SK-N-SH treated with all-trans-retinoic acid at 6 μM for 48 hours (cell line): ENCODE measurements at regions not wholly inside any gene's neighbourhood (a gene's known extent, or its start where the extent isn't known, plus 50 kb on each side); places are given as distances from the start of the nearest gene placed in this dataset.

Experiments used
- ATAC-seq: fragments of 200-7000 bp; cut with Tn5 transposase; 3 replicates; pipeline ENCODE4 v1.9.1; 2020; ENCODE audit warnings: mild to moderate bottlenecking, moderate library complexity
- ARNTL ChIP-seq: fragments of 450-650 bp; formaldehyde crosslinking; IDR thresholded peaks from 2 replicates; pipeline ENCODE4 v1.5.0; 2020; ENCODE audit warnings: low read depth, mild to moderate bottlenecking, moderate library complexity, borderline replicate concordance
- CREB5 ChIP-seq: fragments of 250-450 bp; sonication (Bioruptor Pico); IDR thresholded peaks from 2 replicates; pipeline ENCODE4 v1.5.1; 2020; ENCODE audit warnings: low read depth, mild to moderate bottlenecking, moderate library complexity
- CSRNP3 ChIP-seq: fragments of 250-450 bp; sonication (Bioruptor Pico); IDR thresholded peaks from 2 replicates; pipeline ENCODE4 v1.5.1; 2021; ENCODE audit warnings: mild to moderate bottlenecking, moderate library complexity
- ESRRG ChIP-seq: fragments of 250-450 bp; sonication (Bioruptor Pico); IDR thresholded peaks from 2 replicates; pipeline ENCODE4 v1.6.1; 2021; ENCODE audit warnings: mild to moderate bottlenecking
- ISL1 ChIP-seq: fragments of 250-450 bp; sonication (Bioruptor Pico); IDR thresholded peaks from 2 replicates; pipeline ENCODE4 v2.1.2; 2022; ENCODE audit warnings: mild to moderate bottlenecking, moderate library complexity
- OSR1 ChIP-seq: fragments of 250-450 bp; sonication (Bioruptor Pico); IDR thresholded peaks from 2 replicates; pipeline ENCODE4 v1.8.0; 2022; ENCODE audit warnings: moderate library complexity, mild to moderate bottlenecking, inconsistent platforms
- PATZ1 ChIP-seq: fragments of 250-450 bp; sonication (Bioruptor Pico); IDR thresholded peaks from 2 replicates; pipeline ENCODE4 v1.8.0; 2020; ENCODE audit warnings: mild to moderate bottlenecking, moderate library complexity, borderline replicate concordance
- POU6F1 ChIP-seq: fragments of 250-450 bp; sonication (Bioruptor Pico); IDR thresholded peaks from 2 replicates; pipeline ENCODE4 v1.8.0; 2021; ENCODE audit warnings: low read depth, mild to moderate bottlenecking, moderate library complexity, borderline replicate concordance
- PPARA ChIP-seq: fragments of 250-450 bp; sonication (Bioruptor Pico); IDR thresholded peaks from 2 replicates; pipeline ENCODE4 v1.5.0; 2020; ENCODE audit warnings: mild to moderate bottlenecking, borderline replicate concordance
- RARB ChIP-seq: fragments of 250-450 bp; sonication (Bioruptor Pico); IDR thresholded peaks from 2 replicates; pipeline ENCODE4 v1.8.0; 2021; ENCODE audit warnings: mild to moderate bottlenecking, moderate library complexity
- SNAI2 ChIP-seq: fragments of 250-450 bp; sonication (Bioruptor Pico); IDR thresholded peaks from 2 replicates; pipeline ENCODE4 v1.5.0; 2020; ENCODE audit warnings: mild to moderate bottlenecking, moderate library complexity
- TCF4 ChIP-seq: fragments of 250-450 bp; sonication (Bioruptor Pico); IDR thresholded peaks from 2 replicates; pipeline ENCODE4 v1.8.0; 2021; ENCODE audit warnings: mild to moderate bottlenecking, moderate library complexity, borderline replicate concordance
- TOX ChIP-seq: fragments of 250-450 bp; sonication (Bioruptor Pico); IDR thresholded peaks from 2 replicates; pipeline ENCODE4 v1.8.0; 2021; ENCODE audit warnings: mild to moderate bottlenecking, moderate library complexity, borderline replicate concordance
- TSHZ2 ChIP-seq: fragments of 250-450 bp; sonication (Bioruptor Pico); IDR thresholded peaks from 2 replicates; pipeline ENCODE4 v1.5.0; 2020; ENCODE audit warnings: mild to moderate bottlenecking, moderate library complexity
- ZC3H10 ChIP-seq: fragments of 250-450 bp; sonication (Bioruptor Pico); IDR thresholded peaks from 2 replicates; pipeline ENCODE4 v1.5.1; 2021; ENCODE audit warnings: mild to moderate bottlenecking, moderate library complexity
- ZFP3 ChIP-seq: fragments of 250-450 bp; sonication (Bioruptor Pico); IDR thresholded peaks from 2 replicates; pipeline ENCODE4 v1.5.0; 2020; ENCODE audit warnings: mild to moderate bottlenecking, moderate library complexity
- ZFP30 ChIP-seq: fragments of 450-650 bp; formaldehyde crosslinking; IDR thresholded peaks from 2 replicates; pipeline ENCODE4 v1.5.0; 2022; ENCODE audit warnings: mild to moderate bottlenecking, moderate library complexity
- ZNF565 ChIP-seq: fragments of 450-650 bp; formaldehyde crosslinking; conservative IDR thresholded peaks from 2 replicates; pipeline ENCODE4 v1.5.0; 2020; ENCODE audit warnings: low read depth, mild to moderate bottlenecking, moderate library complexity
- ZNF70 ChIP-seq: fragments of 450-650 bp; formaldehyde crosslinking; IDR thresholded peaks from 2 replicates; pipeline ENCODE4 v1.5.0; 2020; ENCODE audit warnings: mild to moderate bottlenecking, moderate library complexity
- ZNF8 ChIP-seq: fragments of 450-650 bp; formaldehyde crosslinking; IDR thresholded peaks from 2 replicates; pipeline ENCODE4 v1.5.0; 2020; ENCODE audit warnings: mild to moderate bottlenecking, moderate library complexity

GRCh38 chr18:60319129-60319528, 53.4 kb downstream of the MC4R start:
- TF ChIP-seq ZNF70 (CRISPR knock-in tag) (no peak), RARB (CRISPR knock-in tag) (no peak), TOX (no peak), CREB5 (CRISPR knock-in tag) (no peak), PPARA (CRISPR knock-in tag) (no peak), ISL1 (no peak)
- no peak for ATAC-seq

- no peak for TF ChIP-seq PATZ1 (CRISPR knock-in tag)
- TF ChIP-seq ZFP3 (CRISPR knock-in tag): no peak
- TF ChIP-seq RARB (CRISPR knock-in tag): no peak
- no peak for TF ChIP-seq ZNF565
- no peak for TF ChIP-seq POU6F1 (CRISPR knock-in tag)
- no peak for TF ChIP-seq ISL1
- ATAC-seq: no peak
Measured at GRCh38 chr18:60311676-60312360, 60.8 kb downstream of the MC4R start.

- ATAC-seq: no peak
- TF ChIP-seq ZFP30 (CRISPR knock-in tag): no peak
- TF ChIP-seq PATZ1 (CRISPR knock-in tag): no peak
- no peak for TF ChIP-seq ISL1
- no peak for TF ChIP-seq ZC3H10 (CRISPR knock-in tag)
- no peak for TF ChIP-seq ARNTL
- no peak for TF ChIP-seq RARB (CRISPR knock-in tag)
- no peak for TF ChIP-seq SNAI2 (CRISPR knock-in tag)
- TF ChIP-seq TOX: no peak
- no peak for TF ChIP-seq OSR1 (CRISPR knock-in tag)
- no peak for TF ChIP-seq ZFP3 (CRISPR knock-in tag)
- TF ChIP-seq CSRNP3 (CRISPR knock-in tag): no peak
- no peak for TF ChIP-seq POU6F1 (CRISPR knock-in tag)
- no peak for TF ChIP-seq ZNF70 (CRISPR knock-in tag)
- TF ChIP-seq TCF4 (CRISPR knock-in tag): no peak
- TF ChIP-seq ZNF565: no peak
- TF ChIP-seq TSHZ2 (CRISPR knock-in tag): no peak
- no peak for TF ChIP-seq ZNF8 (CRISPR knock-in tag)
- TF ChIP-seq ESRRG (CRISPR knock-in tag): no peak
Measured at GRCh38 chr18:60295674-60296073, 76.9 kb downstream of the MC4R start.
